Trophoblast cell (in vitro differentiated cells and primary cell): ENCODE measurements at regions not wholly inside any gene's neighbourhood (a gene's known extent, or its start where the extent isn't known, plus 50 kb on each side); places are given as distances from the start of the nearest gene placed in this dataset.
A peak's percentile ranks its signal among the peaks of the same experiment; 100 is the strongest.

ENCODE experiments used
- DNase-seq, 2 donors: peaks; one replicate each; pipeline ENCODE4 v3.0.0-alpha.2; 2016
- H2AFZ ChIP-seq: 2 replicates; pipeline ENCODE4 v1.6.1; 2013; ENCODE audit warnings: low read length, moderate library complexity, mild to moderate bottlenecking; ENCODE audit not compliant: insufficient read depth, poor library complexity
- H2AK5ac ChIP-seq: 2 replicates; pipeline ENCODE4 v1.6.1; 2013; ENCODE audit warnings: mild to moderate bottlenecking, low read length
- H2BK120ac ChIP-seq: 2 replicates; pipeline ENCODE4 v1.6.1; 2013; ENCODE audit warnings: low read length, mild to moderate bottlenecking, moderate library complexity; ENCODE audit not compliant: insufficient read depth, poor library complexity
- H2BK12ac ChIP-seq: 2 replicates; pipeline ENCODE4 v1.6.1; 2013; ENCODE audit warnings: mild to moderate bottlenecking, low read length, moderate library complexity
- H2BK5ac ChIP-seq: 2 replicates; pipeline ENCODE4 v1.6.1; 2013; ENCODE audit warnings: low read length, low read depth, moderate library complexity, mild to moderate bottlenecking; ENCODE audit not compliant: poor library complexity
- H3K14ac ChIP-seq: 2 replicates; pipeline ENCODE4 v1.6.1; 2013; ENCODE audit warnings: mild to moderate bottlenecking, low read length
- H3K18ac ChIP-seq: 2 replicates; pipeline ENCODE4 v1.6.1; 2013; ENCODE audit warnings: mild to moderate bottlenecking, low read length
- H3K23ac ChIP-seq: 2 replicates; pipeline ENCODE4 v1.6.1; 2013; ENCODE audit warnings: low read length
- H3K27ac ChIP-seq: 2 replicates; pipeline ENCODE4 v1.5.1; 2013; ENCODE audit warnings: low read depth, mild to moderate bottlenecking, inconsistent platforms, low read length, moderate library complexity
- H3K27me3 ChIP-seq: 2 replicates; pipeline ENCODE4 v1.6.1; 2013; ENCODE audit warnings: inconsistent platforms, mild to moderate bottlenecking, low read length, moderate library complexity; ENCODE audit not compliant: insufficient read depth
- H3K36me3 ChIP-seq, 2 experiments: 1 replicate in 1 of 2; 2 replicates in 1 of 2; pipeline ENCODE4 v1.6.1; 2013; ENCODE audit warnings: low read length in 2 of 2, mild to moderate bottlenecking in 2 of 2, moderate library complexity in 1 of 2; ENCODE audit not compliant: insufficient read depth in 2 of 2, control insufficient read depth in 1 of 2
- H3K4ac ChIP-seq: 2 replicates; pipeline ENCODE4 v1.6.1; 2013; ENCODE audit warnings: low read depth, mild to moderate bottlenecking, low read length, moderate library complexity
- H3K4me1 ChIP-seq, 2 experiments: 1 replicate in 1 of 2; 2 replicates in 1 of 2; pipeline ENCODE4 v1.6.1; 2013; ENCODE audit warnings: low read length in 2 of 2, mild to moderate bottlenecking in 2 of 2, moderate library complexity in 1 of 2; ENCODE audit not compliant: insufficient read depth in 2 of 2, control insufficient read depth in 1 of 2
- H3K4me2 ChIP-seq: 2 replicates; pipeline ENCODE4 v1.6.1; 2013; ENCODE audit warnings: inconsistent platforms, mild to moderate bottlenecking, low read length, moderate library complexity
- H3K4me3 ChIP-seq: 2 replicates; pipeline ENCODE4 v1.5.1; 2013; ENCODE audit warnings: mild to moderate bottlenecking, low read depth, low read length, inconsistent platforms
- H3K79me1 ChIP-seq: one replicate; pipeline ENCODE4 v1.6.1; 2013; ENCODE audit warnings: low read length
- H3K79me2 ChIP-seq: 2 replicates; pipeline ENCODE4 v1.6.1; 2013; ENCODE audit warnings: low read length, mild to moderate bottlenecking; ENCODE audit not compliant: control insufficient read depth, insufficient read depth, poor library complexity
- H3K9ac ChIP-seq: 2 replicates; pipeline ENCODE4 v1.6.1; 2013; ENCODE audit warnings: mild to moderate bottlenecking, low read length
- H3K9me3 ChIP-seq: 2 replicates; pipeline ENCODE4 v1.6.1; 2013; ENCODE audit warnings: low read depth, mild to moderate bottlenecking, control low read depth, inconsistent platforms, low read length; ENCODE audit not compliant: insufficient read depth
- H4K12ac ChIP-seq: 2 replicates; pipeline ENCODE4 v1.6.1; 2013; ENCODE audit warnings: low read depth, mild to moderate bottlenecking, low read length, moderate library complexity
- H4K8ac ChIP-seq: 2 replicates; pipeline ENCODE4 v1.6.1; 2013; ENCODE audit warnings: low read depth, mild to moderate bottlenecking, low read length, moderate library complexity
- H4K91ac ChIP-seq: one replicate; pipeline ENCODE4 v1.6.1; 2013; ENCODE audit warnings: low read depth, mild to moderate bottlenecking, low read length, moderate library complexity
- WGBS: extraction: QIAGEN DNeasy Blood & Tissue Kit; methylation state at CpG from one replicate; pipeline ENCODE4 v1.1.7; 2013; ENCODE audit warnings: missing lambda C conversion rate; ENCODE audit not compliant: insufficient read length, insufficient coverage; ENCODE audit errors: extremely low coverage; 5-methylcytosine and 5-hydroxymethylcytosine counted together

GRCh38 chr10:128512767-128513166 is 386.5 kb upstream of the MKI67 start:
- Histone ChIP-seq H2BK5ac (no peak overlapping the region), H2BK12ac (peak overlapping the region; percentile 56), H3K14ac (no peak overlapping the region), H4K12ac (no peak overlapping the region), H3K36me3 (no peaks in the 10 kb centered on the region), H3K4me1 (peaks cover 4 to 9% of the 10 kb centered on the region in 2 experiments), H3K79me1 (peaks cover 16% of the 10 kb centered on the region), H3K4me3 (no peak overlapping the region), H2AFZ (no peak overlapping the region), H2BK120ac (peak overlapping the region; percentile 25), H3K9ac (no peak overlapping the region), H4K91ac (peak overlapping the region; percentile 59), H4K8ac (no peak overlapping the region), H3K27ac (no peak overlapping the region), H3K23ac (no peak overlapping the region), H3K4me2 (no peak overlapping the region), H3K18ac (no peak overlapping the region), H3K27me3 (no peaks in the 10 kb centered on the region), H3K79me2 (peaks cover 2% of the 10 kb centered on the region), H3K4ac (no peak overlapping the region), H2AK5ac (no peak overlapping the region), H3K9me3 (no peaks in the 10 kb centered on the region)
- WGBS, result no CpG with 5 or more reads among the region's 7 CpGs
- DNase-seq, result no peak

DNA sequence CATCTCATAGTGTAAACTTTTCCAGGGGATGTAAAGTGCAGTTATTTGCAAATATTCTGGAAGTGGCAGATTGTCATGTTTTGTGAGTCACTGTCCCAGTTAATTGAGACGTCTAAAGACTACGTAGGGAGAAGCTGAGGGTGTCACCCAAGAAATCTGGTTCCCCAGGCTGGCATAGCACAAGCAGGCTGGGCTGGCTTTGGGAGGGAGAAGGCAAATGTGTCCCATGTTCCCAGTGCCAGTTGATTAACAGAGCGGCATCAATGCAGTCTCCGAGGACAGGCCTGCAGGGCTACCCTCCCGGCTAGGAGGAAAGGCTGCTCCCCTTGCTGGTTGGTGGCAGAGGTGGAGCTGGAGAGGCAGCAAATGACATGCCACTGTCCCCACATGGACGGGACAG is 388.3 kb upstream of the MKI67 start:
- Histone ChIP-seq H3K79me2 (peaks cover 6% of the 10 kb centered on the region), H2AFZ (no peak overlapping the region), H4K8ac (peak overlapping the region; percentile 2), H2AK5ac (peak overlapping the region; percentile 12), H3K18ac (no peak overlapping the region), H3K4me2 (no peak overlapping the region), H3K23ac (no peak overlapping the region), H2BK5ac (no peak overlapping the region), H3K36me3 (no peaks in the 10 kb centered on the region), H3K27ac (no peak overlapping the region), H3K79me1 (peaks cover 31% of the 10 kb centered on the region), H3K4me3 (no peak overlapping the region), H3K14ac (no peak overlapping the region), H3K4me1 (peaks cover 13 to 24% of the 10 kb centered on the region in 2 experiments), H4K12ac (no peak overlapping the region), H3K9ac (no peak overlapping the region), H3K9me3 (no peaks in the 10 kb centered on the region), H2BK120ac (no peak overlapping the region), H3K27me3 (no peaks in the 10 kb centered on the region), H4K91ac (peak overlapping the region; percentile 28), H2BK12ac (peak overlapping the region; percentile 34), H3K4ac (no peak overlapping the region)
- WGBS, result no CpG with 5 or more reads among the region's 6 CpGs
- DNase-seq, result no peak

- no peak overlapping the region for H3K9ac ChIP-seq
- peaks cover 23 to 31% of the 10 kb centered on the region in 2 experiments for H3K4me1 ChIP-seq
- WGBS, result no CpG with 5 or more reads among the region's 3 CpGs
- no peaks in the 10 kb centered on the region for H3K9me3 ChIP-seq
- no peaks in the 10 kb centered on the region for H3K36me3 ChIP-seq
- peaks cover 6% of the 10 kb centered on the region for H3K79me2 ChIP-seq
- DNase-seq, result no peak
- H4K8ac ChIP-seq, result peak overlapping the region; percentile 4
- no peak overlapping the region for H3K23ac ChIP-seq
- peaks cover 41% of the 10 kb centered on the region for H3K79me1 ChIP-seq
- H2BK5ac ChIP-seq, result no peak overlapping the region
- no peak overlapping the region for H4K12ac ChIP-seq
- peak overlapping the region; percentile 6 for H3K4ac ChIP-seq
- no peaks in the 10 kb centered on the region for H3K27me3 ChIP-seq
- no peak overlapping the region for H2AFZ ChIP-seq
- H4K91ac ChIP-seq, result peak overlapping the region; percentile 99
- H3K4me2 ChIP-seq, result no peak overlapping the region
- peak overlapping the region; percentile 96 for H2BK12ac ChIP-seq
- H3K4me3 ChIP-seq, result no peak overlapping the region
- peak overlapping the region; percentile 94 for H2BK120ac ChIP-seq
- peak overlapping the region; percentile 56 for H3K14ac ChIP-seq
- H3K18ac ChIP-seq, result peak overlapping the region; percentile 46
- no peak overlapping the region for H3K27ac ChIP-seq
- H2AK5ac ChIP-seq, result peak overlapping the region; percentile 90
Measured at GRCh38 chr10:128516180-128516579, 390.0 kb upstream of the MKI67 start.

GRCh38 chr10:128517167-128517566 is 390.9 kb upstream of the MKI67 start:
- H2BK12ac ChIP-seq, result peak overlapping the region; percentile 86
- no peaks in the 10 kb centered on the region for H3K27me3 ChIP-seq
- H2AFZ ChIP-seq, result no peak overlapping the region
- H2BK120ac ChIP-seq, result peak overlapping the region; percentile 94
- H4K12ac ChIP-seq, result no peak overlapping the region
- H3K4me1 ChIP-seq, result peaks cover 24 to 28% of the 10 kb centered on the region in 2 experiments
- H3K14ac ChIP-seq, result peak overlapping the region; percentile 88
- H3K4me2 ChIP-seq, result no peak overlapping the region
- H3K9ac ChIP-seq, result no peak overlapping the region
- no peak overlapping the region for H3K4me3 ChIP-seq
- peak overlapping the region; percentile 77 for H3K18ac ChIP-seq
- peaks cover 47% of the 10 kb centered on the region for H3K79me1 ChIP-seq
- H3K4ac ChIP-seq, result peak overlapping the region; percentile 68
- H4K91ac ChIP-seq, result peak overlapping the region; percentile 99
- H4K8ac ChIP-seq, result peak overlapping the region; percentile 82
- H3K23ac ChIP-seq, result no peak overlapping the region
- H3K79me2 ChIP-seq, result peaks cover 6% of the 10 kb centered on the region
- peak overlapping the region; percentile 88 for H2BK5ac ChIP-seq
- no peak for DNase-seq
- H2AK5ac ChIP-seq, result peak overlapping the region; percentile 97
- peak overlapping the region; percentile 98 for H3K27ac ChIP-seq
- no CpG with 5 or more reads among the region's 11 CpGs for WGBS
- H3K36me3 ChIP-seq, result no peaks in the 10 kb centered on the region
- H3K9me3 ChIP-seq, result no peaks in the 10 kb centered on the region
